ENCODE measurements at regions not wholly inside any gene's neighbourhood (a gene's known extent, or its start where the extent isn't known, plus 50 kb on each side); places are given as distances from the start of the nearest gene placed in this dataset.

GRCh38 chr2:167733747-167734146 is 513.6 kb downstream of the STK39 start:
- Histone ChIP-seq H3K4me1 (ENCODE audit: insufficient read depth, low read length) (no peaks in the 10 kb centered on the region), H3K4me3 (ENCODE audit: low read depth in 1 of 2, low read length in 2 of 2) (no peak overlapping the region), H2AFZ (ENCODE audit: low read depth, low read length) (no peak overlapping the region), H3K9ac (ENCODE audit: low read depth, low read length) (no peak overlapping the region), H4K20me1 (ENCODE audit: insufficient read depth, low read length) (no peaks in the 10 kb centered on the region), H3K36me3 (ENCODE audit: insufficient read depth, low read length) (no peaks in the 10 kb centered on the region), H3K4me2 (ENCODE audit: insufficient read depth, low read length) (no peak overlapping the region), H3K27ac (ENCODE audit: low read length) (no peak overlapping the region), H3K79me2 (ENCODE audit: insufficient read depth, low read length) (no peaks in the 10 kb centered on the region), H3K27me3 (ENCODE audit: insufficient read depth, low read length, poor library complexity) (peaks cover 18% of the 10 kb centered on the region), H3K9me3 (ENCODE audit: insufficient read depth, low read length, severe bottlenecking) (no peaks in the 10 kb centered on the region)
- ATAC-seq (ENCODE audit: insufficient read depth, low read depth) (no peak), DNase-seq (no peak)
- TF ChIP-seq EZH2 (IDR thresholded peaks at IDR 0.05; ENCODE audit: borderline replicate concordance, low read depth, low read length, severe bottlenecking), result no peak

- Histone ChIP-seq H2AFZ (ENCODE audit: low read depth, low read length) (no peak overlapping the region), H3K4me3 (ENCODE audit: low read depth in 1 of 2, low read length in 2 of 2) (no peak overlapping the region), H3K27me3 (ENCODE audit: insufficient read depth, low read length, poor library complexity) (peaks cover 18% of the 10 kb centered on the region), H3K27ac (ENCODE audit: low read length) (no peak overlapping the region), H4K20me1 (ENCODE audit: insufficient read depth, low read length) (no peaks in the 10 kb centered on the region), H3K4me1 (ENCODE audit: insufficient read depth, low read length) (no peaks in the 10 kb centered on the region), H3K79me2 (ENCODE audit: insufficient read depth, low read length) (no peaks in the 10 kb centered on the region), H3K36me3 (ENCODE audit: insufficient read depth, low read length) (no peaks in the 10 kb centered on the region), H3K9ac (ENCODE audit: low read depth, low read length) (no peak overlapping the region), H3K4me2 (ENCODE audit: insufficient read depth, low read length) (no peak overlapping the region), H3K9me3 (ENCODE audit: insufficient read depth, low read length, severe bottlenecking) (no peaks in the 10 kb centered on the region)
- no peak for TF ChIP-seq EZH2 (IDR thresholded peaks at IDR 0.05; ENCODE audit: borderline replicate concordance, low read depth, low read length, severe bottlenecking)
- TF ChIP-seq CTCF (IDR thresholded peaks at IDR 0.05; ENCODE audit: borderline replicate concordance, extremely low read depth, low read length, poor library complexity, severe bottlenecking), result no peak
- ATAC-seq (ENCODE audit: insufficient read depth, low read depth) (no peak), DNase-seq (no peak)
These were observed 515.1 kb downstream of the STK39 start for GRCh38 chr2:167732326-167732725.

GRCh38 chr2:167729911-167730310 is 517.5 kb downstream of the STK39 start:
- Histone ChIP-seq H3K36me3 (ENCODE audit: insufficient read depth, low read length) (no peaks in the 10 kb centered on the region), H4K20me1 (ENCODE audit: insufficient read depth, low read length) (no peaks in the 10 kb centered on the region), H3K79me2 (ENCODE audit: insufficient read depth, low read length) (no peaks in the 10 kb centered on the region), H3K27me3 (ENCODE audit: insufficient read depth, low read length, poor library complexity) (peaks cover 18% of the 10 kb centered on the region), H3K9ac (ENCODE audit: low read depth, low read length) (no peak overlapping the region), H3K27ac (ENCODE audit: low read length) (no peak overlapping the region), H3K4me1 (ENCODE audit: insufficient read depth, low read length) (no peaks in the 10 kb centered on the region), H3K4me3 (ENCODE audit: low read depth in 1 of 2, low read length in 2 of 2) (no peak overlapping the region), H3K9me3 (ENCODE audit: insufficient read depth, low read length, severe bottlenecking) (no peaks in the 10 kb centered on the region), H3K4me2 (ENCODE audit: insufficient read depth, low read length) (no peak overlapping the region), H2AFZ (ENCODE audit: low read depth, low read length) (no peak overlapping the region)
- DNase-seq (no peak), ATAC-seq (ENCODE audit: insufficient read depth, low read depth) (no peak)
- no peak for TF ChIP-seq EZH2 (IDR thresholded peaks at IDR 0.05; ENCODE audit: borderline replicate concordance, low read depth, low read length, severe bottlenecking)
- TF ChIP-seq CTCF (IDR thresholded peaks at IDR 0.05; ENCODE audit: borderline replicate concordance, extremely low read depth, low read length, poor library complexity, severe bottlenecking), result no peak

- no peaks in the 10 kb centered on the region for H4K20me1 ChIP-seq (ENCODE audit: insufficient read depth, low read length)
- H2AFZ ChIP-seq (ENCODE audit: low read depth, low read length), result no peak overlapping the region
- no peak overlapping the region for H3K4me2 ChIP-seq (ENCODE audit: insufficient read depth, low read length)
- no peak overlapping the region for H3K4me3 ChIP-seq (ENCODE audit: low read depth in 1 of 2, low read length in 2 of 2)
- H3K36me3 ChIP-seq (ENCODE audit: insufficient read depth, low read length), result no peaks in the 10 kb centered on the region
- H3K9me3 ChIP-seq (ENCODE audit: insufficient read depth, low read length, severe bottlenecking), result no peaks in the 10 kb centered on the region
- H3K27ac ChIP-seq (ENCODE audit: low read length), result no peak overlapping the region
- ATAC-seq (ENCODE audit: insufficient read depth, low read depth) (no peak), DNase-seq (no peak)
- peaks cover 3% of the 10 kb centered on the region for H3K27me3 ChIP-seq (ENCODE audit: insufficient read depth, low read length, poor library complexity)
- H3K4me1 ChIP-seq (ENCODE audit: insufficient read depth, low read length), result no peaks in the 10 kb centered on the region
- TF ChIP-seq CTCF (IDR thresholded peaks at IDR 0.05; ENCODE audit: borderline replicate concordance, extremely low read depth, low read length, poor library complexity, severe bottlenecking), result no peak
- TF ChIP-seq EZH2 (IDR thresholded peaks at IDR 0.05; ENCODE audit: borderline replicate concordance, low read depth, low read length, severe bottlenecking), result no peak
- H3K79me2 ChIP-seq (ENCODE audit: insufficient read depth, low read length), result no peaks in the 10 kb centered on the region
- no peak overlapping the region for H3K9ac ChIP-seq (ENCODE audit: low read depth, low read length)
These were observed 520.6 kb downstream of the STK39 start for GRCh38 chr2:167726788-167727187.
